ENCODE measurements at regions not wholly inside any gene's neighbourhood (a gene's known extent, or its start where the extent isn't known, plus 50 kb on each side); places are given as distances from the start of the nearest gene placed in this dataset.
A peak's percentile ranks its signal among the peaks of the same experiment; 100 is the strongest.
"Not testable (repeated sequence)": the region's sequence is repeated elsewhere in the genome, so short reads cannot be mapped to it uniquely, and the experiment has no call there.

DNA sequence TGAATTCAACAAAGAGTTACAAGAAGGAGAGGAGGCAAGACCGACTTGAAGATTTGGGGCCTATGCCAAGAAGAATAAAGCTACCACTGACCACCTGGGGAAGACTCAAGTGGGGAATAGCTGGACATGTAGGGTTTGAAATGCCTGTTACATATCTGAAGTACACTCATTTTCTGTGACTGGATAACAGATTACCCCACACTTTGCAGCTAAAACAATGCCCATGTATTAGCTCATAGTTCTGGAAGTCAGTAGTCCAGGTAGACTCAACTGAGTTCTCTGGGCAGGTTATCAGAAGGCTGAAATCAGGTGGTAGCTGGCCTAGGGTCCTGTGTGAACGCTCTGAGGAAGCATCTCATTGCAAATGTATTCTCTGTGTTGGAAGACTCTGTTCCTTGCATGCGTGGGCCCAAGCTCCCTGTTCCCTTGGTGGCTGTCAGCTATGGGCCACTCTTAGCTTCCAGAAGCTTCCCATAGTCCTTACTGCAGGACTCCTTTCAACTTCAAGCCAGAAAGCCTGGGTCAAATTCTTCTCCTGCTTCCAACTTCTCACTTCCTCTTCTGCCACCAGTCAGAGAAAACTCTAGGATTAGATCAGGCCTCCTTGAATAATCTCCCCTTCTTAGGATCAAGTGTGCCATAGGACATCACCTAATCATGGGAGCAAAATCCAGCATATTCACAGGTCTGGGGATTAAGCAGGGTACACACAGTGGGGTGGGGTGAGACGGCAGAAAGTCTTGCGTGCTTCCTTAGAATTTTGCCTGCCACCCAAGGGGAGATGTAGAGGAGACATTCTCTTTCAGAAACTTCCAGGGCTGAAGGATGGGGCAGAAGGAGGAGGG lies 187.8 kb downstream of the SHQ1 start:
- DNase-seq (ENCODE audit: low spot score), result no peak

DNA sequence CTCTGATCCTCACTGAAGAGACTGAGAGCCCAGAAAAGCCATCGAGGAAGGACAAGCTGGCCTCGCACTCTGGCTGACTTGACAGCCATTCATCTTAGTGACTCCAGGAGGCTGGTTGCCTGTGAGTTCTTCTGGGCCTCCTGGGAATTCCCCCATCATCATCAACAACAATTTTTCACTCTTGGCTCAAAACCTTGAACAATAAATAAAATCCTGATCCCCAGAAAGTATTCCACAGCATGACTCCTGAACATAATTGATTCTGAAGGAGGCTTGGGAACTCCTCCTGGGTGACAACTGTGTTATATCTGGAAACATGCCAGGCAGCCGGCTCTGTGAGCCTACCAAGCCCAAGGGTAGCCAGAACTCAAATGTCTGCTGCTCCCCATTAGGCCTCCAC lies 188.6 kb downstream of the SHQ1 start:
- DNase-seq (ENCODE audit: low spot score), result no peak

GRCh38 chr3:72659188-72659587 lies 189.1 kb downstream of the SHQ1 start:
- no peak for DNase-seq (ENCODE audit: low spot score)

DNA sequence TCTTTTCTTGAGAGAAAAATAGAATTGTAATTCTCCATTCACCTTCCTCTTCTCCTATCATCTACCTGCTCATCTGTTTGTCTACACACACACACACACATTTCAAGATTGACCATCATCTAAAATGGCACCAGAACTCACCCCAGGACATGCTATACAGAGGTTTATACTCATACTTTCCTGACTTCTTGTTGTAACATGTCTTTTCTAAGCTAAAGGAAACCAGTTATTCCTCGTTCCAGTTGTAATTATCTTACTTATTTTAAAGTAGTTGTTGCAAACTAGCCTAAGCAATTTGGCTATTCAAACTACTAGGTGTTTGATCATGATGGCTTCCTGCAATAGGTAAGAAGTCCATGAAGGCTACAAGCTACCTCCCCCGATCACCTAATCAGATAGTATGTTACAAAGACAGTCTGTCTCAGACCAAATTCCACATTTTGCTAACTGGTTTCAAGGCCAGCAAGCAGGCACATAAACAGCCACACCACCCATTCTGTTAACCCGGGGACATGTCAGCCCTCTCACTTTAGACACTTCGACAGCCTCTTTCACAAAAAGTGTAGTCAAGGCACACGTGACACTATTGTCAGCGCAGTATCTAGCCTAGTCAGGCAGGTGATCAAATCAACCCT lies 189.7 kb downstream of the SHQ1 start:
- no peak for DNase-seq (ENCODE audit: low spot score)

- no peak for DNase-seq (ENCODE audit: low spot score)
Observed at GRCh38 chr3:72657666-72658065, 190.6 kb downstream of the SHQ1 start.

GRCh38 chr3:72655723-72656122 lies 192.5 kb downstream of the SHQ1 start:
- DNase-seq (ENCODE audit: low spot score), result no peak

- DNase-seq (ENCODE audit: low spot score), result peak; percentile 44
Observed at GRCh38 chr3:72655131-72655551, 193.1 kb downstream of the SHQ1 start.

DNA sequence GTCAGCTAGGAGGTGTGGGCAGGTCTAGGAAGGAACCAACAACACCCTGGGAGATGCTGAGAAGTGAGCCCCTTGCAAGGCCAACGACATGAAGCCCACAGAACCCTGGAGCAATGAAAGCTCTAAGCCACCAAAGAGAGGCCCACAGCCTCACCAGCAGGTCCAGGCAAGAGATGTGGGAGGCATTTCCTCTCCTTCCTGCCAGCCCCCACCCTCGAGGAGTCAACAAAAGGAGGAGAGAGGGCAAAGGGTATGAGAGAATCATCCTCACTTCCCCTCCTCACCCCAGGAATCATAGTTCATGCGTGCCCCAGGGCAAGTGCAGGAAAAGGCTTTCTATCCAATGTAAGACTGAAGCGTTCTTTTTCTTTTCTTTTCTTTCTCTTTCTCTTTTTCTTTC lies 195.8 kb downstream of the SHQ1 start:
- DNase-seq (ENCODE audit: low spot score), result no peak

DNA sequence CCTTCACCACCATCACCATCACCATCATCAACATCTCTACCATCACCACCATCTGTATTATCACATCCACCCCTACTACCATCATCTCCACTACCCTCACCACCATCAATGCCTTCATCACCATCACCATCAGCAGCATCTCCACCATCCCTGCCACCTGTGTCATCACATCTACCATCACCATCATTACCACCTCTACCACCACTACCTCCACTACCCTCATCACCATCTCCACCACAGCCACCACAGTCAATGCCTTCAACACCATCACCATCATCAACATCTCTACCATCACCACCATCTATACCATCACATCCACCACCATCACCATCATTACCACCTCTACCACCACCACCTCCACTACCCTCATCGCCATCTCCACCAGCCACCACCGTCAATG lies 196.7 kb downstream of the SHQ1 start:
- DNase-seq (ENCODE audit: low spot score), result no peak

DNA sequence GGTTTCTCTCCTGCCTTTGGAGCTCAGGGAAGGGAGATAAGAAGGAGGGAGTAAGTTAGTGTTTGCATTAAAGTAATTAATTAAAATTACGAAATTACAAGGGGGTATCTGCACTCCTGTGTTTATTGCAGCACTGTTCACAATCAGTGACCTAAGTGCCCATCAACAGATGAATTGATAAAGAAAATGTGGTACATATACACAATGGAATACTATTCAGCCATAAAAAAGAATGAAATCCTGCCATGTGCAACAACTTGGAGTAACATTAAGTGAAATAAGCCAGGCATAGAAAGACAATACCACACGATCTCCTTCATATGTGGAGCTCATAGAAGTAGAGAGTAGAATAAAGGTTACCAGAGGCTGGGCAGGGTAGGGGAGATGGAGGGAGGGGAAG lies 202.0 kb downstream of the SHQ1 start:
- DNase-seq (ENCODE audit: low spot score), result no peak

DNA sequence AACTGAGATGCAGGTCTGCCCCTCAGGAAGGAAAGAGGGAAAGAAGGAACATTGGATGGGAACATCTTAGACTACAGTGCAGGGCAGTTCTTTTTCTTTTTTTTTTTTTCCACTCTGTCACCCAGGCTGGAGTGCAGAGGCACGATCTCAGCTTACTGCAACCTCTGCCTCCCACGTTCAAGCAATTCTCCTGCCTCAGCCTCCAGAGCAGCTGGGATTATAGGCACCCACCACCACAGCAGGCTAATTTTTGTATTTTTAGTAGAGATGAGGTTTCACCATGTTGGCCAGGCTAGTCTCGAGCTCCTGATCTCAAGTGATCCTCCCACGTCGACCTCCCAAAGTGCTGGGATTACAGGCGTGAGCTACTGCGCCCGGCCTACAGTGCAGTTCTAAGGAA lies 204.6 kb downstream of the SHQ1 start:
- DNase-seq (ENCODE audit: low spot score), result not testable (repeated sequence)

DNA sequence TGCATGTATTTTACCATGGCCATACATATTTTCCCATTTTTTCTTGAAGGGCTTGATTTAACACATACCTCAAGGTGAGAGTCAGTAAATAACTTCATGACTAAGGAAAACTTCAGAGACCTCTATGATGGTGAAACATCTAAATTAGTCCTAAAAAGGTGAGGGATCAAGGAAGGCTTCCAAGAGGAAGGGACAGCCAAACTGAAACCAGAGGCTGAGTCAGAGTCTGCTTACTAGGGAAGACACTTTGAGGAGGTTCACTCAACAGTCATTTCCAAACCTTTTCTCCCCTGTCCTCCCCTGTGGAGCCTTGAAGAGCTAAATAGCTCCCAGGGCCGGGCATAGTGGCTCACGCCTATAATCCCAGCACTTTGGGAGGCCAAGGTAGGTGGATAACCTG lies 206.6 kb downstream of the SHQ1 start:
- DNase-seq (ENCODE audit: low spot score), result no peak

DNA sequence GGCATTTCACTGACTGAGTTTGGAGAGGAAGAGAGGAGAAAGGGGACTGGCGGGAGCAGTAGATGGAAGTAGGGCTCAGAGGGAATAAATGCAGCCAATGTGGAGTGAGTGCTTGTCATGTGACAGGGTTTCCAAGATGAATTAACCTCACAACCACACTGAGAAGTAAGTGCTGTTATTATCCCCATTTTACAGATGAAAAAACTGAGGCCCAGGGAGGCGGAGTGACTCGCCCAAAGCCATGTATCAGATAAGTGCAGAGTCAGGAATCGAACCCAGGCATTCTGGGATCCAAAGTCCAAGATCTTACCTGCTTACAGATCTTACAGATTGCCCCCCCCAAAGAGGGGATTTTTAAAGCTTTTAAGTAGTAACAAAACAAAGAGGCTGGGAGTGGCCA lies 207.2 kb downstream of the SHQ1 start:
- no peak for DNase-seq (ENCODE audit: low spot score)

GRCh38 chr3:72636969-72637597 lies 211.2 kb downstream of the SHQ1 start:
- DNase-seq (ENCODE audit: low spot score), result no peak

DNA sequence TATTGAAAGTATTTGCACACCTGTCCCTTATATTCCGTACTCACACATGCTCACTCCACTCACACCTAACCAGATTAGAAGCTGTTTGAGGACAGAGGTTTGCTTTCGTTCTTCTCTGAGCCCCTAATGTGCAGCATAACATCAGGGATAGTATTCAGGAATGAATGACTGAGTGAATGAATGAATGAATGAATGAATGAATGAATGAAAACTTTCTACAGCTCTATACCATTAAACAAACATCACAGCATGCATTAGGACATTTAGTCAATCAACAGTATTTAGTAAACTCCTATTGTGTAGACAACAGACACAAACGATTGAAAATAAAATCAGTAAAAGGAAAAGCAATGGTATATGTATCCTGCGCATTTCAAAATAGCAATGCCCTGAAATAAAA lies 212.7 kb downstream of the SHQ1 start:
- DNase-seq (ENCODE audit: low spot score), result no peak

- no peak for DNase-seq (ENCODE audit: low spot score)
Observed at GRCh38 chr3:72634128-72634527, 214.1 kb downstream of the SHQ1 start.

GRCh38 chr3:72633534-72633933 lies 214.7 kb downstream of the SHQ1 start:
- DNase-seq (ENCODE audit: low spot score), result no peak

- DNase-seq (ENCODE audit: low spot score), result no peak
Observed at GRCh38 chr3:72633121-72633520, 215.1 kb downstream of the SHQ1 start.

DNA sequence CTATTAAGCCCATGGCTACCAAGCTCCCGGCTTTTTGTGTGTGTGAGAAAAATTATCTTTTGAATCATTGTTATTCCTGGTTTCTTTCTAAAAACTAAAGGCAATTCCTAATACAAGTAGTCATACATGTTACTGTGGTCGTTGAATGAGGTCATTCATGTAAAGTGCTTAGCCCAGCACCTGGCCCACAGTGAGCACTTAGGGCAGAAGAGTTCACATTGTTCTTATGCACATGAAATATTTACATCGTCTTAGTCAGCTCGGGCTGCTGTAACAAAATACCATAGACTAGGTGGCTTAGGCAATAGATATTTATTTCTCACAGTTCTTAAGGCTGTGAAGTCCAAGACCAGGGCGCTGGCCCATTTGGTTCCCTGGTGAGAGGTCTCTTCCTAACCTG lies 216.1 kb downstream of the SHQ1 start:
- DNase-seq (ENCODE audit: low spot score), result no peak

- DNase-seq (ENCODE audit: low spot score), result no peak
Observed at GRCh38 chr3:72630969-72631344, 217.3 kb downstream of the SHQ1 start.

DNA sequence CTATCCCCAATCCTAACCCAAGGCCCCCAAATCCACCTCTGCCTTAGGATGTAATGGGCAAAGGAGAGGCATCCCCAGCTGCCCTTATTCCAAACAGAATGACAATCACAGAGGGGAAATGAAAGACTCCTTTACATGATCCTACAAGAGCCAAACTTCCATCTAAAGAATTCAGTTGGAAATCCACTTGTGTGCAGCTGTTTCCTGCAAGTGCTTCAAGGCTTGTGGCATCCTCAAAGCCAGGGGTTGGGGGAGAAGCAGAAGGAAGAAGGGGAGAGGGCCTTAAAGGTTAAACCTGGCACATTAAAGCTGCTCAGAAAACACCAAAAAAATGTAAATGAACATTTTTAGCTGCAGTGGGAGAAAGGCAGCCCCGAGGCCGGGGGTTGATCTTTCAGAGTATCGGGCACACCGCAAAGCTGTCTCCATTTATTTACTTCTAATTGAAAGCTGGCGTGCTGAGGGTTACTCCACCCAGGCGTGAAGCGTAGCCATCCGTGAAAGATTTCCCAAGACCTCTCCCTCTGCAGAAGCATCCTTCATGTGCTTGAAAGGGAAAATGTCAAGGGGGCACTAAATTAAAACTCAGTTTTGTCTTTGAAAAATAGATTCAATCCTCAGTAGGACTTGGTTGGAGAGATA lies 217.8 kb downstream of the SHQ1 start:
- no peak for DNase-seq (ENCODE audit: low spot score)

DNA sequence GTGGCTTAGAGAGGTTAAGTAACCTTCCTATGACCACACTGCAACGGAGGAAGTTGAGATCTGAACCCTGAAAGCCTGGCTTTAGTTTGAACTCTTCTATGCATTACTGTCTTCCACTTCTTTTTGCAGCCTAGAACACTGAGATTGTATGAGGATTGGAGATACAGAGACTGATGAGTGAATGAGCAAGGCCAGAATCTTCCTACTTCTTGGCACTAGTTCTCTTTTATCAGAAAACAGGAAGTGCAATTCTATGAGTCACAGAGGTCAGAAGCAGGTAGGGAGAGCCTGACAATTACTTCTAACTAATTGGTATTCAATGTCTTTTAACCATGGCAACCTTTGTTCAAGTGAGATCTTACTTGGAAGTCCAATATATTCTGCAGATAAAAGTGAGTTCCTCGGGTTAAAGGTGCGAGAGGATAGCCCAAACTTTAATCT lies 219.0 kb downstream of the SHQ1 start:
- peak; percentile 24 for DNase-seq (ENCODE audit: low spot score)

GRCh38 chr3:72628065-72628464 lies 220.2 kb downstream of the SHQ1 start:
- no peak for DNase-seq (ENCODE audit: low spot score)

Data from pons (tissue), 1 donor.